GM19043 (cell line): ENCODE measurements at regions not wholly inside any gene's neighbourhood (a gene's known extent, or its start where the extent isn't known, plus 50 kb on each side); places are given as distances from the start of the nearest gene placed in this dataset.

Experiments used
- ATAC-seq: cut with Tn5 transposase; IDR thresholded peaks from one replicate; pipeline ENCODE4 v1.9.1; 2021; ENCODE audit warnings: low read depth; ENCODE audit not compliant: unreplicated experiment

- no peak for ATAC-seq
Observed at GRCh38 chr5:167861928-167862426, 429.5 kb upstream of the WWC1 start.

GRCh38 chr5:167863883-167864282 is 427.6 kb upstream of the WWC1 start:
- no peak for ATAC-seq

- ATAC-seq = no peak
Observed at GRCh38 chr5:167864801-167865200, 426.6 kb upstream of the WWC1 start.

- no peak for ATAC-seq
Observed at GRCh38 chr5:167866797-167867196, 424.6 kb upstream of the WWC1 start.

GRCh38 chr5:167867281-167867680 is 424.2 kb upstream of the WWC1 start:
- ATAC-seq = no peak

GRCh38 chr5:167869125-167869524 is 422.3 kb upstream of the WWC1 start:
- no peak for ATAC-seq

GRCh38 chr5:167870055-167870454 is 421.4 kb upstream of the WWC1 start:
- no peak for ATAC-seq

- no peak for ATAC-seq
Observed at GRCh38 chr5:167871091-167871490, 420.4 kb upstream of the WWC1 start.

- ATAC-seq = no peak
Observed at GRCh38 chr5:167872791-167873190, 418.7 kb upstream of the WWC1 start.

- no peak for ATAC-seq
Observed at GRCh38 chr5:167877114-167877722, 414.2 kb upstream of the WWC1 start.

- no peak for ATAC-seq
Observed at GRCh38 chr5:167877924-167878323, 413.5 kb upstream of the WWC1 start.

- ATAC-seq = no peak
Observed at GRCh38 chr5:167880420-167880819, 411.0 kb upstream of the WWC1 start.

- no peak for ATAC-seq
Observed at GRCh38 chr5:167881041-167881440, 410.4 kb upstream of the WWC1 start.

GRCh38 chr5:167886196-167886595 is 405.2 kb upstream of the WWC1 start:
- ATAC-seq = no peak

GRCh38 chr5:167888393-167888792 is 403.1 kb upstream of the WWC1 start:
- no peak for ATAC-seq

GRCh38 chr5:167889276-167889675 is 402.2 kb upstream of the WWC1 start:
- no peak for ATAC-seq

- no peak for ATAC-seq
Observed at GRCh38 chr5:167892352-167893115, 398.9 kb upstream of the WWC1 start.

- no peak for ATAC-seq
Observed at GRCh38 chr5:167893271-167893670, 398.2 kb upstream of the WWC1 start.

- no peak for ATAC-seq
Observed at GRCh38 chr5:167894631-167895472, 396.6 kb upstream of the WWC1 start.

GRCh38 chr5:167895899-167896659 is 395.4 kb upstream of the WWC1 start:
- ATAC-seq = no peak

- no peak for ATAC-seq
Observed at GRCh38 chr5:167896814-167897213, 394.6 kb upstream of the WWC1 start.
